GM18505 (cell line): ENCODE measurements at regions not wholly inside any gene's neighbourhood (a gene's known extent, or its start where the extent isn't known, plus 50 kb on each side); places are given as distances from the start of the nearest gene placed in this dataset.

ENCODE experiments used
- ATAC-seq: cut with Tn5 transposase; IDR thresholded peaks from one replicate; pipeline ENCODE4 v1.9.1; 2021; ENCODE audit not compliant: unreplicated experiment
- POLR2A ChIP-seq: IDR thresholded peaks from 4 replicates; pipeline ENCODE4 v1.6.1; 2011; ENCODE audit warnings: borderline replicate concordance; ENCODE audit not compliant: insufficient read depth, insufficient read length; ENCODE audit errors: extremely low read depth

DNA sequence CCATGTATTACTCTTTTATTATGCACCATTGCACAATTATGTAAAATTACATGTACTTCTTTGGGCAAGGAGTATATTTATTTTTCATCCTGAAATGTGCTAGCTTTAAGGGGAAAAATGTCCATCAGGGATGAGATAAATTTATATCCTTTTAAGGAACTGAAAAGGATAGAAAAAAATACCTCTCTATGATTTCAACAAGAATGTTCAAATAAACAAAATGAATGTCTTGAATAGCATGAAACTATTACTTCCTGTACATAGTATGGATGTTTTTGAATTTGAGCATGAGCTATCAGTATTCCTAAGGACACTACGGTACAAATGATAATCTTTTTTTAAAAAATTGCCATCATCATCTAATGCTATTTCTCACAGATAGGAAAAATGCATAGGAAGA is 1611.9 kb upstream of the ZEB2 start:
- ATAC-seq, result no peak
- TF ChIP-seq POLR2A, result no peak

DNA sequence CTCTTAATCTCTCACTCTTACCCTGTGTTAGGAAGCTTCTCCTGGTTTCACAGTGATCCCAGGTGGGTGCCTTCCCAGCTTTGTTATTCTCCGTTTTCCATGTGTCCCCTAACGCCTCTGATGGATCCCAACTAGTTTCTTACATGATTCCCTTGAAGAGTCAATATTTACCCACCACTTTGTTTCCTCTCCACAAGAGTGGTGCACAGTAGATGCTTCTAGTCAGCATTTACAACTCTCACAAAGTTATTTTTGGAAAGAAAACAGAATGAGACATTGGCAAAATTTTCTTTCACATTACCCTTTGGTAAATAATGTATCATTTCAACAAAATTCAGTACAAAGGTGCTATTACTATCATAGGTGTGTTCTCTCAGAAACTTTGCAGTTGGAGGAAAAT is 1611.1 kb upstream of the ZEB2 start:
- TF ChIP-seq POLR2A, result no peak
- no peak for ATAC-seq

DNA sequence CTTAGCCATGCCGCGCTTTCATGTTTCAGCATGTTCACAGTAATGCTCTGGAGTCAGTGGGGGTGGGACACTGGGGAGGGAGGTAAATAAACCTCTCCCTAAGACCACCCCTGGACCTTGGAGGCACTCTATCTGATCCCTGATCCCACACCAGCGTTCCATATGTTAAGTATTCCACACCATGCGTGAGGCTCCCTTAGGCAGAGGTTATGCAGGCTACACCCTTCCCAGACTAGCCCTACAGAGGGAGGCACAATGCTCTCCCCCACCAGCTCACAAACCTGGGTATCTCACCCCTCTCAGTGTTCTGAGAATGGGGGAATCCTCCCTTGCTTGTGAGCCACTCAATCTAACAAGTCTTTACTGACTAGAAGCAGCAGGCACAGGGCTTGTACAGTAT is 1610.4 kb upstream of the ZEB2 start:
- ATAC-seq, result no peak
- no peak for TF ChIP-seq POLR2A

GRCh38 chr2:146129231-146129630 is 1609.3 kb upstream of the ZEB2 start:
- no peak for TF ChIP-seq POLR2A
- no peak for ATAC-seq

DNA sequence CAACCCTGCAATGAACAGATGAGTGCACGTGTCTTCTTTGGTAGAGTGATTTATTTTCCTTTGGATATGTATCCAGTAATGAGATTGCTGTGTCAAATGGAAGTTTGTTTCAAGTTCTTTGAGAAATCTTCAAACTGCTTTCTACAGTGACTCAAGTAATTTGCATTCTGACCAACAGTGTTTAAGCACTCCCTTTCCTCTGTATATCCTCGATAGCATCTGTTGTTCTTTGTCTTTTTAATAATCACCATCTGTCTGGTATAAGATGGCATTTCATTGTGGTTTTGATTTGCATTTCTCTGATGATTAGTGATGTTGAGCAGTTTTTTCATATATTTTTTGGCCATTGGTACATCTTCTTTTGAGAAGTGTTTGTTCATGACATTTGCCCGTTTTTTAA is 1608.3 kb upstream of the ZEB2 start:
- TF ChIP-seq POLR2A, result no peak
- no peak for ATAC-seq

- no peak for ATAC-seq
- no peak for TF ChIP-seq POLR2A
Measured at GRCh38 chr2:146125551-146125950, 1605.6 kb upstream of the ZEB2 start.

DNA sequence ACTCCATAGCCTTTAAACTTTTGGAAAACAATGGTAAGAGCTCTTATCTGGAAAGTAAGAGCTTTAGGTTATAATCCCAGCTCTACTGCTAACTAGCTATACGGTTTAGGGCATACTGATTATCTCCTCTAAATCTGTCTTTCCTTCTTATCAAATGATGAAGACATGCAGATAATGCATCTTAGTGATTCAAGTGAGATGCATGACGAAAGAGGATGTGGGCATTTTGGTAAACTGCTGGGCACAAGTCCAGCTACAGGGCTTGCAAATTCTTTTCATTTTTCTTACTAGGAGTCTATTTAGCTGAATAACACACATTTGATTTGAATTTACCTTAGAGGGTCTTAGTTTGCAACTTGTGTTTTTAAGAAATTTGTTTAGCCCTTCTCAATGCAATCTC is 1604.8 kb upstream of the ZEB2 start:
- no peak for ATAC-seq
- no peak for TF ChIP-seq POLR2A

DNA sequence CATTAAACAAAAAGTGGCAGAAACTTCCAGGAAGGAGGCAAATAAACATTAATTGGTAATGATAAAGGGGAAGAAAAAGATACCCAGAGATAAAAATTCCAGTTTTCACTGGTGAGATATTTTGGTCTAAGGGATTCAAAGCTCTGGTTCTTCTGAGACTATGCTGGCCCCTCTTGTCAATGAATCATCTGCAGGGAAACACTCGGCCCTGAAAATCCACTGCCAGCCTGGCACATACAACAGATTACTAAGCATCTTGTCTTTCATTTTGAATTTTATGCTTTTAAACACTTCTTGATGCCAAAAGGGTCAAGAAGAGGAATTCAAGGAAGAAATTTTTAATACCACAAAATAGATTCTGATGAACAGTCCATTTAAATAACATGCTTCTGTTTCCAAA is 1603.8 kb upstream of the ZEB2 start:
- no peak for ATAC-seq
- TF ChIP-seq POLR2A, result no peak

GRCh38 chr2:146123256-146123655 is 1603.3 kb upstream of the ZEB2 start:
- no peak for ATAC-seq
- TF ChIP-seq POLR2A, result no peak

DNA sequence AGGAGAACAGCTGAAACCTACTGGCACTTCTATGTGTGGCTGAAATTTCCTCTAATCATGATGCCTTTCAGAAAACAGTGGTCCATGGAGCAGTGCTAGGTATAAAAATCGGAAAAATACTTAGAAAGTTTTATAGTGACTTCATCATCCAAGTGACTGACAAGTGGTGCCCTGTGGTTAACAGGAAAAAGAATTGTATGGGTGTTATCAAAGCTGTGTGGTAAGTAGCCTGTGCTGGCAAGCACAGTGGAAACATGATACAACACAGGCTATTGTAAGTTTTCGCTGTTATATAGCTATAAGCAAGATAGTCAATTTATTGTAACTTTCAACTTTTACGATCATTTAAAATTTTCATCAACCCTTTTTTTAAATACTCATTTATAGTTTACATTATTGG is 1599.7 kb upstream of the ZEB2 start:
- no peak for TF ChIP-seq POLR2A
- no peak for ATAC-seq

DNA sequence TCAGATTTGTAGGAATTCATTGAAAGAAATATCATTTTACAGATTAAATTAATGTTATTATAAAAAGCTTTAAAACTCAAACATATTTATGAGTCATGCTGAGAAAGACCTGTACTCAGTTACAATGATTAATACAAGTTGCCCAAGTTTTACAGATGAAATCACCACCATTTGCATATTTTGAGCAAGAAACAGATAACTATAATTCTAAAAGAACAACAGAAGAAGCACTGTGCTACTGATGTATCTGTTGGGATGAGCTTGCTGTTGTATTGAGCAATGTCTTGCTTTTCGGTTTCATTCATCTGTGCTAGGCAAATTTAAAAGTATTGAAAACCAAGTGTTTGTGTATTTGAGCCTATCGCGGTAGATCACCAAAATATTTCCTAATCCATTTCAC is 1589.1 kb upstream of the ZEB2 start:
- no peak for TF ChIP-seq POLR2A
- ATAC-seq, result no peak

GRCh38 chr2:146094185-146094584 is 1574.3 kb upstream of the ZEB2 start:
- no peak for TF ChIP-seq POLR2A
- no peak for ATAC-seq

- no peak for ATAC-seq
- TF ChIP-seq POLR2A, result no peak
Measured at GRCh38 chr2:146081459-146081858, 1561.5 kb upstream of the ZEB2 start.

DNA sequence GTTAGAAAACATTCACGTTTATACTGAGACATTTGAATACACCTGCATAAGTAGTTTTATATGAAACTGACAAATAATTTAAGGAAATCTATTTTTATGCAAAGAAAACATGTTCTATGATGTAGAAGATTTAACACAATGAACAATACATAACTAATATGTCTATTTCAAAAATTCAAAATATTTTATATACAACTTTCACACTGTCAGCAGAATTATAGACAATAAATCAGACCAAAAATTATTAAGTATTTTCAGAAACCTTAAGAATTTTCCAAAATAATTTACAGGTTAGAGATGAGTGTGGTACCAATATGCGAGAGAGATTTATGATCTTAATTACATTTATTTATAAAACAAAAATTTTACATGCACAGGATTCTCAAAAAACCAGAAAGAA is 1561.0 kb upstream of the ZEB2 start:
- TF ChIP-seq POLR2A, result no peak
- no peak for ATAC-seq

DNA sequence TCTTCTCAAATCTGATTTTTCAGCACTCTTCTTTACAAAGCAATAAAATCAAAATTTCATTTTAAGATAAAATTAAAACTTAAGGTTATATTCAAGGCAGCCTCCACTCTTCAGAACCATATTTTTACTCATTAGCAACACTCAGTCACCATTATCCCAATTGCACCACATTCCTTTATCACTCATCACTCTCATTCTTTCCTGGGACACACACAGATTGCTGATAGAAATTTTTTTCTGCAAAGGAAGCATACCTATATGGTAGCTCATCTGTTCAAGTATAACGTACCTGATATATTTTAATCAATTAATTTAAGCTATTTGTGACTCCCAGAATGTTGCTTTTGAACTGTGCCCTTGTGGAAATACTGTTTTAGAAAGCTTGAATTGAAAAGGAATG is 1559.3 kb upstream of the ZEB2 start:
- ATAC-seq, result no peak
- no peak for TF ChIP-seq POLR2A

GRCh38 chr2:146077156-146077555 is 1557.2 kb upstream of the ZEB2 start:
- ATAC-seq, result no peak
- no peak for TF ChIP-seq POLR2A

DNA sequence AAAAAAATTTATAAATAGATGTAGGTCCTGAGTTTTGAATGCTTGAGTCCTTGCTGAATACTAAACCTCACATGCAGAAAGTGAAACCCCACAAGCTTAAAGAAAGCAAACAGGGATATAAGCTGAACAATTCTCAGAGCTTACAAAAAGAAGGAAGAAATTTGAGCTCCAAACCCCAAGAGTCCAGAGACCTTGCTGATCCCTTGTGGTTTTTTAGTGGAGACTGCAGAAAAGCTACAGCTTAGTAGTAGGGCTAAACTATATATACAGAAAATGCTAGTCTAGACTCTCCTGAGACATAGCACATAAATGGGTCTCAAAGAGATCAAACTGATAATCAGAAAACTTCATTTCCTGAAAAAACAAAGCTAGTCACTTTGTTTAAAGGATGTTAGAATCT is 1548.1 kb upstream of the ZEB2 start:
- ATAC-seq, result no peak
- TF ChIP-seq POLR2A, result no peak

DNA sequence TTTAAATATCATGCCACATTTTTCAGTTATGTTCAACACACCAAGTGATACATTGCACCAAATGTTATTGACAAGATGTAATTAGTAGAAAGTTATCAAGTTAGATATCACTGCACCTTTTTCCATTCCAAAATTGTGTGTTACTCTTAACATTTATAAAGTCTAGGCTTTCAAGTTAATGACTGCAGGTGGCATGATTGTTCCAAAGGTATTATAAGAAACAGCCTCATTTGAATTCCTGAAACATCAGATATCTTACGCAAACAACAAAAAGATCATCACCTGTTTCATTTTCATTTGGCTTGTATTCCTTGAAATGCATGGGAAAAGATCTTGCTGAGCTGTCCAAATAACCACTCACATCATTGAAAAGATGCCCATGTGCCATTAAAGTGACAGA is 1528.2 kb upstream of the ZEB2 start:
- TF ChIP-seq POLR2A, result no peak
- ATAC-seq, result no peak
